GM18873 (cell line): ENCODE measurements at regions not wholly inside any gene's neighbourhood (a gene's known extent, or its start where the extent isn't known, plus 50 kb on each side); places are given as distances from the start of the nearest gene placed in this dataset.

Experiments used
- ATAC-seq: cut with Tn5 transposase; IDR thresholded peaks from one replicate; pipeline ENCODE4 v1.9.1; 2021; ENCODE audit warnings: mild to moderate bottlenecking, moderate library complexity, moderate number of reproducible peaks; ENCODE audit not compliant: unreplicated experiment, low FRiP score

DNA sequence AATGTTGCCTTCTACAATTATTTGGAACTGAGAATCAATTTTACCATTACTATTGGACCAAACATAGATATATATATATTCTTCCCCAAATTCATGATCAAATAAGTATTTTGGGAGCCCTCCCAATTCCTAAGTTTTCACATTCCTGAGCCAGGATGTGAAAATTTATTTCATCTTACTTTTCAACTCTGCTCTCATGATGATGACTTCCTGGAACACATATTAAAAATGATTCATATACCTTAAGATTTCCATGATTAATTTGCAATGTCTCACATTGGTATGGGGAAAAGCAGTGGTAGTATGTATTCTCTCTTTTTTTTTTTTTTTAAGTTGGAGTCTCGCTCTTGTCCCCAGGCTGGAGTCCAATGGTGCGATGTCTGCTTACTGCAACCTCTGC, 596.1 kb upstream of the ZEB2 start:
- ATAC-seq = no peak

DNA sequence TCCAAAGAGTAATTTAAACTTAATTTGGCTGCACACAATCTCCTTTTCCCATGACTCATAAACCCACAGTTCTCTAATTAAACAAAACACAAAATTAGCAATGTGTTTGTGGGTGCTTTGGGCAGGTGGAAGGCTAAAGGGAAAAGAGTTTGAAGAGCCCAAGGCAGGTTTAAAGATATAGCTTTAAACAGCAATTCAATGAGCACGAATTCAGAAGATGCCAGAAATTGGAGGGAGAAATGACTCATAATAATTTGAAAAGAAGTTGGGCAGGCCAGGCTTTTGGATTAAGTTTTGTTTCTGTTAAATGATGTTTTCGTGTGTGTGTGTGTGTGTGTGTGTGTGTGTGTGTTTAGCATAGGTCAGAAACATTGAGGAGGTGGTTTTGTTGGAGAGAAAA, 594.8 kb upstream of the ZEB2 start:
- no peak for ATAC-seq

DNA sequence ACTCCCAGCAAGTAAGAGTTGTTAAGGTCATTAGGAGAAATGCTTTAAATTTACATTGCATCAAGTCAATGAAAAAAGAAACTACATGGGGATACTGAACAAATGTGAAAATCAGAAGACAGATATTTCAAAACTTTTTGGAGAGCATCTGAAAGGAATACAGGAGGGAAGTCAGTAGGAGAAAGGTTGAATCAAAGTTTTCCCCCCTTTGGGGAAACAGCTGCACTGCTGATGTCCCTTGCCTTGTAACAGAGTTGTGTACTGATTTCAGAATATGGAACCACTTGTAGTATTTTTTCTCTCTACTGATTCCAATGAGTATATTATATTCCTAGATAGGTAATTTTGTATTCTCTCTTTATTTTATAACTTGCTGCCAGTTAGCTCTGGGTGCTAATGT, 592.5 kb upstream of the ZEB2 start:
- ATAC-seq = no peak

DNA sequence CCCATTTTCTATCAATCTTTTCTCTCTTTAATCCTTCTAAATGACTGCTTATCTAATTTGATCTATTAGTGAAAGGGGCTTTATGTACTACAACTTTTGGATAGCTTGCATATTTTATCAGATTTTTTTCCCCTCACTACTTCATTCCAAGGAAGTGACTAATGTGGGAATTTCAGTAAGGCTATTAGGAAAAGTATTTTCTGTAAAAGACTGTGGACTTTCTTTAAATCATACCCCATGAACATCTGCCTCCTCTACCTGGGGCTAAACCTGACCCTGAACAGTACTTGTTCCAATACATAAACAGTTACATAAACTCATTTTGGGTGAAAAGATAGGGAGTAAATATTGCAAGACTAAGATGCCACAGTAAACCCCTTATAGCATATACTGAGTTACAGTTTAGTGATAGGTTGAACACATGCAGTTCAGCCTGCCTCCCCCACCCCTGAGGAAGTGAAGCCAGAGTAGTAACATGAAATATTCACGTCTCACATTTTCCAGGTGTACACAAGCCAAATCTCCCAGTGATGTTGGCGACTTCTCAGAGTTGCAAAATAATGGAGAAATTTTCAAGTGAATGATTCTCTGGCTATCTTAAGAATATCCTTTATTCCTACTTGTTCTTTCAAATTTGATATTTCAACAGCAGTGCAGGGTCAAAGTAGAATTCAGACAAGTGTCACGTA, 590.9 kb upstream of the ZEB2 start:
- no peak for ATAC-seq

DNA sequence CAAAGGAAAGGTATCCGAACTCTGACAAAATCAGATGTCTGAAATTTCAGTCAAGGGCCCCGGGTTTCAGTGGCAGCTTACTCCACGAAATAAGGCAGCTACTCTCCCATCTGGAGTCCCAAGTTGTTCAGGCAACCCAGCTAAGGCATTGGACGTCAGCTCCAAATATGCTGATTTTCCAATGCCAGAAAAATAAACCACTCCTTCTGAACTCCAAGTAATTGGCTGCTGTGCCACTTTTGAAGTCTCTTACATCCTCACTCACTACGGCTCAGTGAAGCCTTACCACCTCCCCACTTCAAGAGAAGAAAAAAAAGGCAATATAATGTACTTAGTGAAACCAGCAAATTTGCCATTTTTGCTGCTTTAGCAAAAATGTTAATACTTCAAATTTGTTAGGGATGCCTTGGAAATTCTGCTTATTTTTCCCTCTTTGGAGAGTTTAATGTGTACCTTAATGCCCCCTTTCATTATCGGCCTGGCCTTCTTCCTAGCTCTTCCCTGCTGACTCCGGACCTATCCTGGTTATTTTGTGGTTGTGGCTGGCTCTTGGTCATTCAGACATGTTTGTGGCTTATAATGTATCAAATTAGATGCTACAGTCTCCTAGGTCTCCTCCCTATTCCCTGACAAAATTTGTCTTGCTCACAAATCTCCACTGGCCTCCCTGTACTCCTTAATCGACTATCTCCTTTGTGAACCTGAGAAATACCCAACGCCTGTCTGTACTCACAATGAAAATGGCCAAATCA, 589.2 kb upstream of the ZEB2 start:
- no peak for ATAC-seq

DNA sequence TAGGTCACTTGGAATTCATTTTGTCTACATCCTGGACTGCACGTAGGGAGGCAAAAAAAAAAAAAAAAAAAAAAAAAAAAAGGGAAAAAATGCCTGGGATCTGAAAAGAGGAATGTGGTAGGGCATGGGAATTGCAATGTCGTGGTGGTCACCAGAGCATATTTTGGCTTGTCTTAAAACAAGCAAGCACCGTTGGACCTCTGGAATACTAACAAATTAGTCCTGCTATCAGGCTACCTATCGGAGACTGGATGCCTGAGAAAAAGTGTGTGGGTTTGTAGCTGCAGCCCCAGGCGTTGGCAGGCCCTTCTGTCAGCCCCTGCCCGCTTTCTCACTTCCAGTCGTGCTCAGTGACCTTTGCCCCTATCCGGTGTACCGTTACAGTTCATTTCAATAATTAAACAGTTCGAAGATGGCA, 588.5 kb upstream of the ZEB2 start:
- no peak for ATAC-seq

DNA sequence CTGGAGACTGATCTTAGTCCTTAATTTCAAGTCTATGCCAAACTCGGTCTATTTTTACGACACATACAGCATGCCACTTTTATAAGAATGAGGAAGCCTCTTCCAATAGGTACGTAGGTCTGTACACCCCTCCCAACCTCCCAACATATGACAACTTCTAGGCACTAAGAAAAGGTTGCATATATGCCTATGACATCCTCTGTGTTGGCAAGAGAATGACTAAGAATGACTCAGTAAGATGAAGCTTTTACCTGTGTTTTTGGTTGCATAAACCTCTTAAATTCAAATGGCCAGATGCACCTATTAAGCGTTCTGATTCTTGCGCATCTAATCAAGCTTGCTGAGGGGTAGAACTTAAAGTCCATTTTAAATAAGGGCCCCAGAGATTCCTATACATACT, 586.4 kb upstream of the ZEB2 start:
- no peak for ATAC-seq

DNA sequence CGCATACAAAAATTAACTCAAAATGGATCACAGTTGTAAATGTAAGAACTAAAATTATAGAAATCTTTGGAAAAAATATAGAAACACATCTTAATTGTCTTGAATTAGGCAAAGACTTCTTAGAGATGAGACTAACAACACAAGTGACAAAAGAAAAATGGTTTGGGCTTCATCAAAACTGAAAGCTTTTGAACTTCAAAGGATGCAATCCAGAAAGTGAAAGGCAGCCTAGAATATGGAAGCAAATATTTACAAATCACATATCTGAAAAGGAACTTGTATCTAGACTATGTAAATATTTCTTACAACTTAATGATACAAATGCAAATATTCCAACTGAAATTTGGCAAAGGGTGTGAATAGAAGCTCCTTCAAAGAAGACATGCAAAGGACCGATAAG, 582.8 kb upstream of the ZEB2 start:
- no peak for ATAC-seq

DNA sequence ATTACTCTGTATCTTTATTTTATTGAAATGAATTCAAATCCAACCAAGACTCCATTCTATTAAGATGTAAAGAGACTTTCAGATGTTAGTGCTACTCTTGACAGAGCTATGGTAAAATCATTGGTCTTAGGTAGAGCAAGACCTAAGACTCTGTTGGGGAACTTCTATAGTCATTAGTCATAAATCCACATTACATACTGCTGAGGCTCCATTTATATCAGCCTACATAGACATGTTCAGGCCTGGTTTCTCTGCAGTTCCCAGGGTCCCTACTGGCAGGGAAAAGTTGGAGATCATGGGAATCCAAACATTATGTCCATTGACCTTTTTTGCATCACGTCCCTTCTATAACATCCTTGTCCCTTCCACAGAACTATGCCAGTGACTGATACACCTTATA, 580.4 kb upstream of the ZEB2 start:
- ATAC-seq = no peak

DNA sequence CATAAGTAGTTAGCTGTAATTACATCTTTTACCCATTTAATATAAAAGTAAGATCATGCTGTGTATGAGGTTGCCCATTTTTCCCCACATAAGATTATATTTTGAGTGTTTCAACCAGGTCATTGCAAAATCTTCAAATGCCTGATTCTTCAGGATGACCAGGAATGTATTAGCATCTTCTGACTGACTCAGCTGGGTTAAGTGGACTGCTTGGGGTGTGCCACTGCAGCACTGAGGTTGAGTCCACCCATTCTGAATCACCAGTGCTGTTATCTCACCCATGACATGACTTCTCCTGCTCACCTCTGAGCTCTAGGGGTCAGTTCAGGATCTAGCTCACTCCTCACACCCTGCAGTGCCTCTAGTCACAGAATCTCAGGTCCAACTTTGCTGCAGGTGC, 576.7 kb upstream of the ZEB2 start:
- no peak for ATAC-seq

DNA sequence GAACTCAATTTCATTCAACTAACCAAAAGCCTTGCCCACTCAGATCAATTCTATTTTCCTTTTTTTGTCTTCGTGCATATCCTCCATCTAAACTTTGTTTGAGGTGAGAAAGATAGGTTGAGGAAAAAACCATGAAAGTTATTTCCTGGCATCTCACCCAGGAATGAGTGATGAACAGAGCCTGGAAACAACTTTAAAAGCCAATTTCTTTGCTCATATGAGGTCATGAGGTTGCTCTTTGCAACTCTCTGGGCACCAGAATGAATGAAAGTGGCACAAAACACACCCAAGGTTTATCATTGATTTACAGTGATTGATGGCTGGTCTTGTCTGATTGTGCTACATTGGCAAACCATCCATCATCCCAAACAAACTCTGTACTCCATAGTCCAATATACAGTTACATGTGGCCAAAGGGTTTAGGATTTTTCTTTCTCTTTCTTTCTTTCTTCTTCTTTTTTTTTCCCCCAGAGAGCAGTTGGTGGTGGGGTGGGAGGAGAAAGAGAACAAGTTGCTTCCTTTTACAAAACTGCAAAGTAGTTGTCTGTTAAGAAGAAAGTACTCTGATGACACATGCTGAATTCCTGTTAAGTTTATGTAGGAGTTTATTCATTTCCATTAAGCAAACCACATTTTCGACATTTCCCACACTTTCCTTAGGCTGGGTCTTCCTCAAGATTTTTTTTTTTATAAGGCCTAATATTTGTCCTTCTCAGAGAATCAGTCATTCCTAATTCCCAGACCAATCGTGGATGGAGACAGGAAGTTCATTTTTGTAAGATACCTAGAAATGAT, 575.9 kb upstream of the ZEB2 start:
- ATAC-seq = no peak

DNA sequence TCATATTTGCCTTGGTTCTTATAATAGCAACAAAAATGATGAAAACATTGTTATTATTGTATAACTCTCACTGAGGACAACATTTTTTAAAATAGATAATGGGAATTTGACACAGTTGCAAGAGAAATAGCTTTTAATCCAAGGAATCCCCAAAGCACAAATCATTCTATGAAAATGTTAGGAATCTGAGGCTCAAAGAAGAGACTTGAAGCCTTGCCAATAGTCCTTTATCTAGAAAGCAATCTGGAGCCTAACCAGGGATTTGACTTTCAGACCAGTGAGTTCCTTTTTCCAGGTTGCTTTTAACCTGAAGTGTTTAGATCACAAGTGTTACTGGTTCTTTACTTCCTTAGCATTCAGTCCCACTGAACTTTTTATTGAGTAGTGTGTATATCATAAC, 574.5 kb upstream of the ZEB2 start:
- no peak for ATAC-seq

DNA sequence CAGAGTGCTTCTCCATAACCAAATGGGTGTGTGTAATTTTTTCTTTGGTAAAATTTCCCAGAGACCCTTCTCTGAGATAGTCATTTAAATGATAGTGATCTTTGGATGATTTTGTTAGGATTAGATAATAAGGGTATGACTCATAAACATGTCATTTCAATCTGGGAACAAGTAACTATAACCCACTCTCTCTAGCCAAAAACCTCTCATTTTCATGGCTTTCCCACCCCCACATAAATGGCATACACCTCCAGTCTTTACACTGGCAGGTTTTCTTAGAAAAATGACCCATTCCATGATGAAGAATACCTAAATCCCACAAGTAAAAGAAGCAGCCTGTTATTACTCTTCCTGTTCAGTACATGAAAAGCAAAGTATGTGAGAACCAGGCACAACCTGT, 572.0 kb upstream of the ZEB2 start:
- no peak for ATAC-seq

DNA sequence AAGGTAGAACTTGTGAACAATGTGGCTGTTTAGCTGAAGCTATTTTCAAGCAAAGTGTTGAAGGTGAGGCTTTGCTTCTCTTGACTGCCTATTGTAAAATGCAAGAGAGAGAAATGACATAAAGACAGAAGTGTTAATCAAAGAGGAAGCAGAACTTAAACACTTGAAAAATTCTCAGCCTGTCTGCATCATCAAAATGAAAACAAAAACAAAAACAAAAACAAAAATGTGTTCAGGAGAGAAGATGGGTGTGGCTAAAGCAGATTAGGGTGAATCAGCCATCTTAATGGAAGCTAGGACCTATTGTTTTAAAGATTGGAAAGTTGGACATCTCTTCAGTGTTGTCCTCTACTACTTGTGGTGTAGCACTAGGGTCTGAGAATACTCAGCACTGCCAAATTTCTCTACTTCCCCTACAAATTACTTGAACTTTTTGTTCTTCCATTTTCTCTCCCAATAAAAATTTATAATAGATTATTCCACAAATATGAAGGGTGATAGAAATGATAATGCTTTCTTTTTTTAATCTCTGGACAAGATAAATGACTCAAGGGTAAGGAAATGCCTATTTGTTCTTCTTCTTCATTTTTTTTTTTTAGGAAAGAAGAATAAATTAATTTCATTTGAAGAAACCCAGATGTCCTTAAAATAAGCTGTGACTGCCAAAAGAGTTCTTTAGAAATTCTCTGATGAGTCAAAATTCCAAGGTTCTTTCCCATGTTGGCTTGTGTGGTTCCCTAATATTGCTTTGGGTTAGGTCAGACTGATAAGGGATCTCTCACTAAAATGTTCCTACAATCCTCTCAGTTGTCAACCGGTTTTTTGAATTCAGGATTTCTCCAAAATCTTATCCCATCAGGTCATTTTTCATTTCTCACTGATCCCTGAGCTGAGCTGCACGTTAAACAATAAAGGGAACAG, 571.2 kb upstream of the ZEB2 start:
- no peak for ATAC-seq

DNA sequence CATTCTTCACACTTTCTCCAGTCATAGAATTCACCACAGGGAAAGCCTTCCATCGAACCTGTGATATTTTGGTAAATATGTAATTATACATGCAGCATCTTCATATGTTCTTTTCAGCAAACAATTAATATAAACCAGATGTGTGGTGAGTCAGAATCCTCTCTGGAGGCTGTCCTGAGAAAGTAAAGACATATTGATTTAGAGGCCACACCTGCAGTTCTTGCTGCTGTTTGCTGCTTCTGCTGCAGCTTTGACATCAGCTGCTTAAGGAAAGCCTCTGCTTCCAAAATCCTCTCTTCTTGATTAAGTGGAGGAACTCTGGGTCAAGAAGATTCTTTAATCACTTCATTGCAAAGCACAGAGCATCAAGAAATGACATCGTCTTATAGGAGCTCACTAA, 568.8 kb upstream of the ZEB2 start:
- ATAC-seq = no peak

DNA sequence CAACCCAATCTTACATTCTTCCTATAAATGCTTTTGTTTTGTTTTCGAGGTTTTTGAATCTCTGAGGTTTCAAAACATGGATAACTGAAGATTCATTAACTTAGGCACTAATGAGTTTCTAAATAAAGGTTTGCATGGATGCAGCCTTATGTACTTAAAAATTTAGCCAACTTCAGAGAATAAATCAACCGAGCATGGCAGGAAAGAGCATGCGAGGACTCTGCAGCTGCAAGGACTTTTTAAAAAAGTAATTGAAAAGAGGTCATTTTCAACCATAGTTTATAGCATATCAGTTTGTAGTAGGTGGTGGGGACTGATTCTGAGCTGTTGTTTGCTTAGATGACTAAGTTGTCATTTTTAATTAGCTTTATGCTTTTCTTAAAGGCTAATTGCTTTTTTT, 567.0 kb upstream of the ZEB2 start:
- no peak for ATAC-seq

DNA sequence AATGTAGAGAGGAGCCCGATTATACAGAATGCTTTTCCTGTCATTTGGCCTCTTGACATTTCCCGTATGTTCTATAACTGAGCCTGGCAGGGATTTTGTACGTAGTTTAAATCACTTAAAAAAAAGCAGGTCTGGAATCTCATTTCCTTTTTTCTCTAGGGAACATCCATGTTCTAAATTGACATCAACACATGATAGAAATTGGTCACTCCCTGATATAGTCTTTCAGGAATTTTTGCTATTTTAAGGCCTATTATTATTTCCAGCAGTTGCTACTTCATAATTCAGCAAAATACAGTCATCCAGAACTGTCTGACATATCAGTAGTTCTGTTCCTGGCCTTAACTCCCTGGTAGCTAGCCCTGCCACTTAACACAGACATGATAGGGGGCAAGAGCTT, 565.7 kb upstream of the ZEB2 start:
- ATAC-seq = no peak

DNA sequence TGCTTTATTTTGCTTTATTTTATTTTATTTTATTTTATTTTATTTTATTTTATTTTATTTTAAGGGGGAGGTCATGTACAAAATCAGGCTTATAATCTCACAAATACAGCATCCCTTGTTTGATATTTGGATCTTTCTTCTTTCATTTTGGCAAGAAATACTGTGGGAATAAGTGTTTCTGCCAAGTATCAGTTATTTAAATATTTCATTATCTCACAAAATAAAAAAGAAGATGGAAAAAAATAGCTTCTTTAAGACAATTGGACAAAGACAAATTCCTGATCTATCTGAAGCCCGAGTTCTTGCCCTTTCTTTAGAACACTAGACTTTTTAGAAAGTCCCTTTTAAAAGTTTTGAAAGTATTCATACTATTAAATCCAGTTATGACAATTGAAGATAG, 560.5 kb upstream of the ZEB2 start:
- ATAC-seq = no peak

DNA sequence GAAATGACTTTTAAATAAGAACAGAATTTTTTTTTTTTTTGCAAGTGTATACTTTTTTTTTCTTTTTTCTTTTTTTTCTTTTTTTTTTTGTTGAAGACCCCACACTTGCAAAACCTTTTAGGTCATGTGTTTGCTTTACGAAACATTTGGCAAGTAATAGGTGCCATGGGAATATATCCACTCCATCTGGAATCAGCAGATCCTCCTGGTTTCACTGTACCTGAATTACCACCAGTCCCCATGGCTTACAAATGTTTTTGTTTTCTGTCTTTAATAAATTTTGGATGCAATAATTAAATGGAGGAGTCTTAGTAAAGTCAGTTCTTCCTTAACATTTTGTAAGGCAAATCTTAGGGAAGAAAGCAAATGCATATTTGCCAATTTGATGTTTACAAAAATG, 559.7 kb upstream of the ZEB2 start:
- no peak for ATAC-seq

DNA sequence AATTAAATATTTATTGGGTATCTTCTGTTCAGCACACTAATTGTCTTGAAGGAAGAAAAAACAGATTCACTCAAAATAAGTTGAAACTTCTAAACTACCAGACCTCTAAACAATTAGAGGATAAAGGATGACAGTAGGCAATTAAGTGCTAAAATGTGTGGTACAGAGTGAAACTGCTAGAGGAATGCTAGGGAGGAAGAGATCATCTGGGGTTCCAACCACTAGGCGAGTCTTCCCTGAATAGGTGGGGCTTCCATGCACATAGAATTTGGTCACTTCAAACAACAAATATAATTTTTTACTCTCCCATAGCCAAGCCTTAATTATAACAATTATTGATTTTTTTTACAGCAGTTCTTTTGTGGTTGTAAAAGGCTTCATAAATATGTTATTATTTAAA, 559.0 kb upstream of the ZEB2 start:
- ATAC-seq = no peak

DNA sequence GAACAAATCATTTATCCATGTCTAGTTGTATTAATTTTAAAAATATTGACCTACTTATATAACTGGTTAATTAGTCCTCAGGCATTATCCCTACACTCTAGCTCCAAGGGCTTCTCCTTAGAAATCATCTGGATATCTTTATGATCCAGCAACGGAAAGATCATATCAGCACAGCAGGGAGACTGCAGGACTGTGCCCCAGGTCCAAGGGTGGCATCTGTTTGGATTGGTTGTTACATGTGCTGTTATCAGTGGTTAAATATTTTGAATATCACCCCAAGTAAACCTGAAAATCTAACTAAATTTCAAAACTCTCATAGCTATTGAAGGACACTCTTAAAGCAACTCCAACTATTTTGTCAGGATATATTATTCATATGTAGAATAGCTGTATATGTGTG, 556.2 kb upstream of the ZEB2 start:
- no peak for ATAC-seq
